Astrocyte (in vitro differentiated cells and primary cell): ENCODE measurements at regions not wholly inside any gene's neighbourhood (a gene's known extent, or its start where the extent isn't known, plus 50 kb on each side); places are given as distances from the start of the nearest gene placed in this dataset.

ENCODE experiments used
- EZH2 ChIP-seq: IDR thresholded peaks from 2 replicates; pipeline ENCODE4 v1.6.1; 2012; ENCODE audit warnings: mild to moderate bottlenecking, low read length, inconsistent platforms; ENCODE audit not compliant: insufficient read depth
- TF ChIP-seq, protein P1 (sequence below): IDR thresholded peaks from 2 replicates; pipeline ENCODE4 v1.5.1; 2011; ENCODE audit warnings: low read depth, mild to moderate bottlenecking, inconsistent platforms, low read length, moderate library complexity; ENCODE audit not compliant: insufficient read depth

DNA sequence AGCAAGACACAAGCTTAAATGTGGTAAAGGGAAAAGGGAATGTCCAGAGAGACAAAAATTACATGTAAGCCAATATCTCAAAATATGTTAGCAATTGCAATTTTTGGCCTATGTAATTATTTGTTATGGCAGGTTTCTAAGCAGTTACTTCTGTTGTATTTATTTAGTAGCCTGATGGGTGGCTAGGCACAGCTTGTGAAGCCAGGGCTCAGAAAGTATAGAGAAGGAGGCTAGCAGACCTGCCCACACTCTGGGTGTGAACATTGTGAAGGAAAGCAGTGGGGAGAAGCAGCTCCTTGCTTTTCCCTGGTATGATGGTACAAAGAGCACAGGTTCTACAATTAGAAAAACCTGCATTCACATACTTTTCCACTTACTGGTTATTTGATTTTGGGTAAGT, 196.5 kb upstream of the PGR start:
- TF ChIP-seq, protein P1, sequence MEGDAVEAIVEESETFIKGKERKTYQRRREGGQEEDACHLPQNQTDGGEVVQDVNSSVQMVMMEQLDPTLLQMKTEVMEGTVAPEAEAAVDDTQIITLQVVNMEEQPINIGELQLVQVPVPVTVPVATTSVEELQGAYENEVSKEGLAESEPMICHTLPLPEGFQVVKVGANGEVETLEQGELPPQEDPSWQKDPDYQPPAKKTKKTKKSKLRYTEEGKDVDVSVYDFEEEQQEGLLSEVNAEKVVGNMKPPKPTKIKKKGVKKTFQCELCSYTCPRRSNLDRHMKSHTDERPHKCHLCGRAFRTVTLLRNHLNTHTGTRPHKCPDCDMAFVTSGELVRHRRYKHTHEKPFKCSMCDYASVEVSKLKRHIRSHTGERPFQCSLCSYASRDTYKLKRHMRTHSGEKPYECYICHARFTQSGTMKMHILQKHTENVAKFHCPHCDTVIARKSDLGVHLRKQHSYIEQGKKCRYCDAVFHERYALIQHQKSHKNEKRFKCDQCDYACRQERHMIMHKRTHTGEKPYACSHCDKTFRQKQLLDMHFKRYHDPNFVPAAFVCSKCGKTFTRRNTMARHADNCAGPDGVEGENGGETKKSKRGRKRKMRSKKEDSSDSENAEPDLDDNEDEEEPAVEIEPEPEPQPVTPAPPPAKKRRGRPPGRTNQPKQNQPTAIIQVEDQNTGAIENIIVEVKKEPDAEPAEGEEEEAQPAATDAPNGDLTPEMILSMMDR, result no peak
- TF ChIP-seq EZH2, result no peak
